ENCODE measurements at regions not wholly inside any gene's neighbourhood (a gene's known extent, or its start where the extent isn't known, plus 50 kb on each side); places are given as distances from the start of the nearest gene placed in this dataset.

DNA sequence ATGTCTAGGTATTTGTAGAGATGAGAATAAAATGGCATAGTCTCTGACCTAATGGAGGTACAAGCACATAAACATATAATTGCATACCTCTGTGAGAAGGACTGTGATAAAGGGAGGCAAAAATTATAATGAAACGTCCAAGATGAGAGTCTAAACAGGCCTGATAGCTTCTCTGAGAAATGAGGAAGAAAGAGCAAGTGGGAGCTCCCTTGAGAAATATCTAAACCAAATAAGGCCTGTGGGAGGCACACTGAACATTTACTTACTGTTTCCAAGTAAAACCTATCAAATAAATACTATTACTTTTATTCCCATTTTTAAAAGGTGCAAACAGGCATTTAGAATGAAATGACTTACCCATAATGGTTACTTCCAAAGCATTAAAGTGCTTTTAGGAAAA lies 125.6 kb upstream of the PAPPA start:
- TF ChIP-seq, protein P1, sequence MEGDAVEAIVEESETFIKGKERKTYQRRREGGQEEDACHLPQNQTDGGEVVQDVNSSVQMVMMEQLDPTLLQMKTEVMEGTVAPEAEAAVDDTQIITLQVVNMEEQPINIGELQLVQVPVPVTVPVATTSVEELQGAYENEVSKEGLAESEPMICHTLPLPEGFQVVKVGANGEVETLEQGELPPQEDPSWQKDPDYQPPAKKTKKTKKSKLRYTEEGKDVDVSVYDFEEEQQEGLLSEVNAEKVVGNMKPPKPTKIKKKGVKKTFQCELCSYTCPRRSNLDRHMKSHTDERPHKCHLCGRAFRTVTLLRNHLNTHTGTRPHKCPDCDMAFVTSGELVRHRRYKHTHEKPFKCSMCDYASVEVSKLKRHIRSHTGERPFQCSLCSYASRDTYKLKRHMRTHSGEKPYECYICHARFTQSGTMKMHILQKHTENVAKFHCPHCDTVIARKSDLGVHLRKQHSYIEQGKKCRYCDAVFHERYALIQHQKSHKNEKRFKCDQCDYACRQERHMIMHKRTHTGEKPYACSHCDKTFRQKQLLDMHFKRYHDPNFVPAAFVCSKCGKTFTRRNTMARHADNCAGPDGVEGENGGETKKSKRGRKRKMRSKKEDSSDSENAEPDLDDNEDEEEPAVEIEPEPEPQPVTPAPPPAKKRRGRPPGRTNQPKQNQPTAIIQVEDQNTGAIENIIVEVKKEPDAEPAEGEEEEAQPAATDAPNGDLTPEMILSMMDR (conservative IDR thresholded peaks at IDR 0.05; ENCODE audit: low read length): no peak
- H3K4me3 ChIP-seq (ENCODE audit: low read length): no peak overlapping the region
- no peak for DNase-seq (ENCODE audit: low read depth)

DNA sequence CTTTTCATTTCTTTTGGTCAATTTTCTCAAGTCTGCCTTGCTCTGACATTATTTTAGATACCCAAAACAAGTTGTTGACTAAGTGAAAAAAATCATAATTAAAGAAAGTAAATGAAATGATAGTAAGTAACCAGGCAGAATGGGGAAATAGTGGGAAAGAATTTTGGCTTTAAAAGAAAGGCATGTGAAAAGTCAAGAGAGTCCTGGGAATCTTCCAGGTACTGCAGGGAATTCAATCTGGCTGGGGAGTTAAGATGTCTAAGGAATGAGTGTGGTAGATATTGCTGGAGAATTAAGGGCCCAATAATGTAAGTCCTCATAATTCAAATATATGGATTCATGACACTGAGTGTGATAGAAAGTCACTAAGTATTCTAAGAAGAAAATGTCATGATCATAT lies 123.1 kb upstream of the PAPPA start:
- DNase-seq (ENCODE audit: low read depth): peak; percentile 71
- TF ChIP-seq, protein P1 (conservative IDR thresholded peaks at IDR 0.05; ENCODE audit: low read length): no peak
- no peak overlapping the region for H3K4me3 ChIP-seq (ENCODE audit: low read length)

DNA sequence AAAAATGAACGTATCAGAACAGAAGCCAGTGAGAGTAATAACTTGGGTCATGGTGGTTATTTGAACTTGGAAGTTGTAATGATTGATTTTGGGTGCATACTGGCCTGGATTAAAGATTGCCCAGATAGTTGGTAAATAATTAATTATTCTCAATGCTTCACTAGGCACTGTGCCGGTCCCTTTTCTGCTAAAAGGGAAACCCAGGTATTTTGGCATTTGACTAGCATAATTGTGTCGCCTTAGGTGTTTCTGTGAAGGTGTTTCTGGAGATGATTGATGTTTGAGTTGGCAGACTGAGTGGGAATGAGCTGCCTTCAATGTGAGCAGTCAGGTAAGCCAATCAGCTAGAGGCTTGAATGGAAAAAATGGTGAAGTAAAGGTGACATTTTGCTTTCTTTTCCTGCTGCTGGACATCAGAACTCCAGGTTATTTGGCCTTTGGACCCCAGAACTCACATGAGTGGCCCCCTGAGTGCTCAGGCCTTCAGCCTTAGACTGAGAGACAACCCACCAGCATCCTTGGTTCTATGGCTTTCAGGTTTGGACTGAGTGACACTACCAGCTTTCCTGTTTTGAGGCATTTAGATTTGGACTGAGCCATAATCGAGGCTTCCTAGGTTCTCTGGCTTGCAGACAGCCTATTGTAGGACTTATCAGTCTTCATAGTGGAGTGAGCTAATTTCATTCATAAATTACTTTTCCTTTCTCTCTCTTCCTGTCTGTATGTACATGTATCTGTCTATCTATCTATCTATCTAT lies 120.7 kb upstream of the PAPPA start:
- TF ChIP-seq, protein P1 (conservative IDR thresholded peaks at IDR 0.05; ENCODE audit: low read length): no peak
- H3K4me3 ChIP-seq (ENCODE audit: low read length): no peak overlapping the region
- no peak for DNase-seq (ENCODE audit: low read depth)

DNA sequence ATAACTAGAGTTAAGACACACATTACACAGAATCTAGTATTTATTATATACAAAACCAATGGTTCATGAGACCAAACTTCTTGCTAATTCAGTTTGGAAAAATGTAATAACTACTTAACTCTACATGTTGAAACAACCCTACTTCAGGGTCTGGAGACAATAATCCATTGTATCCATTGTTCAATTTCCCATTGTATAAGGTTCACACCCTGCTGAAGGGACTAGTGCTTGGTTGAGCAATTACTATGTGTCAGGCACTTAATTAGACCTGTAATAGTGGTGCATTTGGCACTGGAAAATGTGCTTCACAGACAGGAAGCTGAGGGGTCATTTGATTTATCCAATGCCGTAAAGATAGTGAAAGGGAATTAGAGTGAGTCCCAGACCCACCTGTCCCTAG lies 114.3 kb upstream of the PAPPA start:
- TF ChIP-seq, protein P1 (conservative IDR thresholded peaks at IDR 0.05; ENCODE audit: low read length): no peak
- no peak for DNase-seq (ENCODE audit: low read depth)
- no peak overlapping the region for H3K4me3 ChIP-seq (ENCODE audit: low read length)

DNA sequence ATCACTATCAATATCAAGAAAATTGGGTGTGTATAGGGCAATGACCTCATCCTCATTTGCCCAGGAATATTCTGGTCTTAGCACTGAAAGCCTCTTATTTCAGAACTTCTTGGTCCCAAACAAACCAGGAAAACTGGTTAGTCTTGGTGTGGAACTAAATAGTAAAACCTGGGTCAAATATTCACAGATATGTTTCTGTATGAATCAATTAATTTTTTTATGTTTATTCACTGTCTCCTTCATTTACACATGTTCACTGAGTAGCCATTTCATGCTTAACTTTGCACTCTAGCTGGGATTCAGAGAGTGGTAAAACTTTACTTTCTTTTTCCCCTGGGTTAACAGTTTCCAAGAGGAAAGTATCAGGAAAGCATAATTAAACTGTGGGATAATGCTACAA lies 113.7 kb upstream of the PAPPA start:
- no peak for DNase-seq (ENCODE audit: low read depth)
- no peak overlapping the region for H3K4me3 ChIP-seq (ENCODE audit: low read length)
- TF ChIP-seq, protein P1 (conservative IDR thresholded peaks at IDR 0.05; ENCODE audit: low read length): no peak

DNA sequence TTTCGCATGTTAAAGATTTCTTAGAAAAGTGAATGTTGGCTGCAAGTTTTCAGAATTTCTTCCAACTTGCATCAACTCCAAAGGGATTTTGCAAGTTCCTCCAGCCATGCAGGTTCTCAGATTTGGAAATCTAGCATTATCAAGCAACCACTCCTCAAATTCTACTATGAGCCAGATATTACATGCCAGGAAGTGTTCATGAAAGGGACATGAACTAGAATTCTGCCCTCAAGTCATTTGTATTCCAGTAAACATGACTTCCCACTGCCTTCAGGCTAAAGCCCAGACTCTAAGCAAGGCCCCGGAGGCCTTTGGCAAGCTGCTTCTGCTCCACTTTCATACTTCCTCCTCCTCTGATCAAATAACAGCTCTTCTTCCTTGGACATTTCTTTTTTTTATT lies 111.3 kb upstream of the PAPPA start:
- no peak for DNase-seq (ENCODE audit: low read depth)
- no peak overlapping the region for H3K4me3 ChIP-seq (ENCODE audit: low read length)
- TF ChIP-seq, protein P1 (conservative IDR thresholded peaks at IDR 0.05; ENCODE audit: low read length): no peak

DNA sequence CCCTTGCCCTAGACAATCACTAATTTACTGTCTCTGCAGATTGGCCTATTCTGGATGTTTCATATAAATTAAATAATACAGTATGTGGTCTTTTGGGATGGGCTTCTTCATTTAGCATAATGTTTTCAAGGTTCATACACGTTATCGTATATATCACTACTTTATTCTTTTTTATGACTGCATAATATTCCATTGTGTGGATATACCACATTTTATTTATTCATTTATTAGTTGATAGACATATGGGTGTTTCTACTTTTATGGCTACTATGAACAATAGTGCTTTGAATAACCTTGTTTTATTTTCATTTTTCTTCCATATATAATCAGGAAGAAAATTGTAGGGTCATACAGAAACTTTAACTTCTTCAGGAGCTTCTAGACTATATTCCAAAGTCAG lies 108.5 kb upstream of the PAPPA start:
- DNase-seq (ENCODE audit: low read depth): no peak
- TF ChIP-seq, protein P1 (conservative IDR thresholded peaks at IDR 0.05; ENCODE audit: low read length): no peak
- no peak overlapping the region for H3K4me3 ChIP-seq (ENCODE audit: low read length)

All from AG10803 (cell line).